ENCODE measurements at regions not wholly inside any gene's neighbourhood (a gene's known extent, or its start where the extent isn't known, plus 50 kb on each side); places are given as distances from the start of the nearest gene placed in this dataset.

DNA sequence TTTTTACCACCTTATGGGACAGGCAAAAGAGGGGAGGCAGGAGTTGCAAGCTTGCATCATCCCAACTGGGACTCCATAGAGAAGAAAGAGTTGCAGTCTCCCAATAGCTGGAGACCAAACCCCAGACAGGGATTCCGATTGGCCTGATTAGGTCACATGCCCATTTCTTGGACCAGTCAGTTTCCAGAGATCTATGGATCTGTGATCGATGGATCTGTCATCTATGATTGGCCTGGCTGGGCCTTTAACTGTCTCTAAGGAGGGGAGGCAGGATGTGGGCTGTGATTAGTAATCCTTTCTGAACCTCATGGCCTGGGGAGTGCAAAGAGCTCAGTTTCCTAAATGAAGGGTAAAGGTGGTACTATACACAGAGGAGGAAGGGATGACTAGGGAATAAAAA is 252.1 kb downstream of the MATN1 start:
- DNase-seq, result no peak
- Histone ChIP-seq H3K4me3 (ENCODE audit: low read depth, low read length) (no peak overlapping the region), H3K27me3 (replicated peaks) (no peaks in the 10 kb centered on the region), H3K36me3 (replicated peaks) (no peaks in the 10 kb centered on the region), H3K27ac (no peak overlapping the region)
- TF ChIP-seq CTCF (IDR thresholded peaks at IDR 0.05; ENCODE audit: low read depth, low read length, missing control alignments), result no peak
- in situ Hi-C loops (cut with HindIII; ENCODE audit: low pct_ligation_motif_present, low sequenced_read_pairs), result no loop called here

DNA sequence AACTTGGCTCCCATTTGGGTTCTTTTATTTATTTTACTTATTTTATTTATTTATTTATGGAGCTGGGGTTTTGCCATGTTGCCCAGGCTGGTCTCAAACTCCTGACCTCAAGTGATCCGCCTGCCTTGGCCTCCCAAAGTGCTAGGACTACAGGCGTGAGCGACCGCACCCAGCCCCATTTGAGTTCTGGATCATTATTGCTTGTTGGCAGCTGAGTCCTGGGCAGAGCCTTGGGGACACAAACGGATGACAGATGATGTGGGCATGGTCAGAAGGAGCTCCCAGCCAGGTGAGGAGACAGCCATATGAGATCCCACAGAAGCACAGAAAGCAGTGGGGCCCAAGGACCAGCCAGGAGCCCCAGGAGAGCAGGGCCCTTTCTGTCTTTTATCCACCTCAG is 254.0 kb downstream of the MATN1 start:
- Histone ChIP-seq H3K36me3 (replicated peaks) (no peaks in the 10 kb centered on the region), H3K27me3 (replicated peaks) (no peaks in the 10 kb centered on the region), H3K4me3 (ENCODE audit: low read depth, low read length) (no peak overlapping the region), H3K27ac (no peak overlapping the region)
- in situ Hi-C loops (cut with HindIII; ENCODE audit: low pct_ligation_motif_present, low sequenced_read_pairs), result no loop called here
- no peak for DNase-seq
- no peak for TF ChIP-seq CTCF (IDR thresholded peaks at IDR 0.05; ENCODE audit: low read depth, low read length, missing control alignments)

- no peak for DNase-seq
- Histone ChIP-seq H3K4me3 (ENCODE audit: low read depth, low read length) (no peak overlapping the region), H3K27ac (no peak overlapping the region), H3K27me3 (replicated peaks) (no peaks in the 10 kb centered on the region), H3K36me3 (replicated peaks) (no peaks in the 10 kb centered on the region)
- in situ Hi-C loops (cut with HindIII; ENCODE audit: low pct_ligation_motif_present, low sequenced_read_pairs), result no loop called here
- no peak for TF ChIP-seq CTCF (IDR thresholded peaks at IDR 0.05; ENCODE audit: low read depth, low read length, missing control alignments)
These were observed 256.3 kb downstream of the MATN1 start for GRCh38 chr1:30467101-30467500.

DNA sequence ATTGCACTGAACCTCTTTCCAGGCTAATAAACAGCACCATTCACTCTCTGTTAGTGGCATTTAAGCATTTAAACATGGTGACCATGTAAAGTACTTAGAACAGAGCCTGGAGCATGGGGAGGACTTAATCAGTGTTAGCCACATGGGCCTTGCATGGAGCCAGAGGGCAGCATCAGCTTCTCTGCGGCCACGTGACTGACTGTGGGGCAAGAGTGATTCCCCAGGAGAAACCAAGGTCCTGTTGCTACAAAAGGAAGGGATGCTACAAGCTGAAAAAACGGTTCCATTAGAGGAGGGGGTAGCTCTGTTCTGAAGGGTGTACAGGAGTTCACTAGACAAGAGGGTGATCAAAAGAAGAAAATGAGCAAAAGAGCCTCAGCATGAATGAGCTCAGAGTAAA is 256.8 kb downstream of the MATN1 start:
- DNase-seq, result no peak
- no peak overlapping the region for H3K27ac ChIP-seq
- in situ Hi-C loops (cut with HindIII; ENCODE audit: low pct_ligation_motif_present, low sequenced_read_pairs), result no loop called here
- no peak for TF ChIP-seq CTCF (IDR thresholded peaks at IDR 0.05; ENCODE audit: low read depth, low read length, missing control alignments)
- H3K4me3 ChIP-seq (ENCODE audit: low read depth, low read length), result no peak overlapping the region
- no peaks in the 10 kb centered on the region for H3K36me3 ChIP-seq (replicated peaks)
- H3K27me3 ChIP-seq (replicated peaks), result no peaks in the 10 kb centered on the region

DNA sequence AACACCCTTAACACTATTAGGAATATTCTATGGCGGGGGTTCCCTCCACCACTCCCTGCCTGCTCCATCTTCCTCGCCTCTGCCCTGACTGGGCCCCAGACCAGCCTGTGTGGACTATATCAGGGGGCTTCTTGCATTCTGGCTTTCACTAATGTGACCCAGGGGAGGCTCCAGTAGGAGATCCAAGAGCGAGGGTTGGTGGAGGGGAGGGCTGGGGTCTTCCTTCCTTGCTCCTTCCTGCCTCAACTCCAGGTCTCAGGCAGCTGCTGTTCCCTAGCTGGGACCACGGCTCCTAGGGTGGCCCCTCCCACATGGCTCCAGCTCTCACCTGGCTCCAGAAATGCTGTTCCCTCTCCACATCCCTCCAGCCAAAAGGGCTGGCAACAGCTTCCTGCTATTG is 257.4 kb downstream of the MATN1 start:
- no peak for DNase-seq
- Histone ChIP-seq H3K27me3 (replicated peaks) (no peaks in the 10 kb centered on the region), H3K4me3 (ENCODE audit: low read depth, low read length) (no peak overlapping the region), H3K36me3 (replicated peaks) (no peaks in the 10 kb centered on the region), H3K27ac (no peak overlapping the region)
- no peak for TF ChIP-seq CTCF (IDR thresholded peaks at IDR 0.05; ENCODE audit: low read depth, low read length, missing control alignments)
- in situ Hi-C loops (cut with HindIII; ENCODE audit: low pct_ligation_motif_present, low sequenced_read_pairs), result no loop called here

DNA sequence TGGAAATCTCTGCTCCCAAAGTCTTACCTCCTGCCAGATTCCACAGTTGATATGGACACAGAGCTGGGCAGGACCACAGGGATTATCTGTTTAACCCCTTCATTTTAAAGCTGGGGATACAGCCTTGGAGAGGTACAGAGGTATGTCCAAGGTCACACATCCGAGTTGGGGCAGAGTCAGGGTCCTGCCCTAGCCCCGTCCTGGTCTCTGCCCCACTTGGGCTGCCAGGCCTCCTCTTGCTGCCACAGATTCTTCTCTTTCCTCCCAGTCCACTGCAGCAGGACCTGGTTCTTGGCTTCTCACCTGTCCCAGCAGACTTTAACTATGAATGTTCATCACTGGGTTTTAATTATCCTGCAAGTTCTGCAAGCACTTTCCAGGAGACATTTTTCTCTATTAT is 258.3 kb downstream of the MATN1 start:
- TF ChIP-seq CTCF (IDR thresholded peaks at IDR 0.05; ENCODE audit: low read depth, low read length, missing control alignments), result no peak
- Histone ChIP-seq H3K27ac (no peak overlapping the region), H3K36me3 (replicated peaks) (no peaks in the 10 kb centered on the region), H3K27me3 (replicated peaks) (no peaks in the 10 kb centered on the region), H3K4me3 (ENCODE audit: low read depth, low read length) (no peak overlapping the region)
- in situ Hi-C loops (cut with HindIII; ENCODE audit: low pct_ligation_motif_present, low sequenced_read_pairs), result no loop called here
- DNase-seq, result no peak
